SK-N-MC (cell line): ENCODE measurements at regions not wholly inside any gene's neighbourhood (a gene's known extent, or its start where the extent isn't known, plus 50 kb on each side); places are given as distances from the start of the nearest gene placed in this dataset.

Experiments
- EZH2 ChIP-seq: fragments of 200-600 bp; sonication (generic); IDR thresholded peaks from one replicate; pipeline ENCODE4 v1.6.1; 2017; ENCODE audit warnings: antibody characterized with exemption
- FOXP2 ChIP-seq: optimal IDR thresholded peaks from 2 replicates; pipeline ENCODE3; 2011; ENCODE audit warnings: mild to moderate bottlenecking, moderate library complexity; ENCODE audit not compliant: insufficient read depth; ENCODE audit errors: extremely low read length, control extremely low read depth
- POLR2AphosphoS5 ChIP-seq: IDR thresholded peaks from 2 replicates; pipeline ENCODE4 v1.6.1; 2012; ENCODE audit warnings: mild to moderate bottlenecking, low read depth, low read length, borderline replicate concordance

DNA sequence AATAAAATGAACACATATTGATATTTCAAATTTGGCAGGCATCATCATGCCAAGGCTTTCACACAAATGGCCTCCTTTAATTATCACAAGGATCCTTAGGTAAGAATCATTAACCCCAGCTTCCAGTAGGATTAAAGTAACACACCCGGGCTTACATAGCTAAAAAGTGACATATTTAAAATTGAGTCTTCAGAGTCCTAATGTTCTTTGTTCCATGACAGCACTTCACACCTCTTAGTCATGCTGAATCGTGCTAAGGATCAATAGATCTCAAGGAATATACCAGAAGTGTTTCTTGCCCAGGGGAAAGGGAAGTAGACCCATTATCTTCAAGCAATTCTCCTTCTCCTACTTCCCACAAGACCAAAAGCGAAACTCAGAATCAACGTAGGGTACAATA, 76.6 kb upstream of the SOX2 start:
- TF ChIP-seq POLR2AphosphoS5 = no peak
- TF ChIP-seq EZH2 = no peak
- TF ChIP-seq FOXP2 = no peak
